Activated CD4-positive, alpha-beta T cell treated with anti-CD3 and anti-CD28 coated beads for 1 hour (primary cell): ENCODE measurements at regions not wholly inside any gene's neighbourhood (a gene's known extent, or its start where the extent isn't known, plus 50 kb on each side); places are given as distances from the start of the nearest gene placed in this dataset.
"Not testable (repeated sequence)": the region's sequence is repeated elsewhere in the genome, so short reads cannot be mapped to it uniquely, and the experiment has no call there.

Experiments
- DNase-seq: peaks from one replicate; pipeline ENCODE4 v3.0.0-alpha.2; 2020

DNA sequence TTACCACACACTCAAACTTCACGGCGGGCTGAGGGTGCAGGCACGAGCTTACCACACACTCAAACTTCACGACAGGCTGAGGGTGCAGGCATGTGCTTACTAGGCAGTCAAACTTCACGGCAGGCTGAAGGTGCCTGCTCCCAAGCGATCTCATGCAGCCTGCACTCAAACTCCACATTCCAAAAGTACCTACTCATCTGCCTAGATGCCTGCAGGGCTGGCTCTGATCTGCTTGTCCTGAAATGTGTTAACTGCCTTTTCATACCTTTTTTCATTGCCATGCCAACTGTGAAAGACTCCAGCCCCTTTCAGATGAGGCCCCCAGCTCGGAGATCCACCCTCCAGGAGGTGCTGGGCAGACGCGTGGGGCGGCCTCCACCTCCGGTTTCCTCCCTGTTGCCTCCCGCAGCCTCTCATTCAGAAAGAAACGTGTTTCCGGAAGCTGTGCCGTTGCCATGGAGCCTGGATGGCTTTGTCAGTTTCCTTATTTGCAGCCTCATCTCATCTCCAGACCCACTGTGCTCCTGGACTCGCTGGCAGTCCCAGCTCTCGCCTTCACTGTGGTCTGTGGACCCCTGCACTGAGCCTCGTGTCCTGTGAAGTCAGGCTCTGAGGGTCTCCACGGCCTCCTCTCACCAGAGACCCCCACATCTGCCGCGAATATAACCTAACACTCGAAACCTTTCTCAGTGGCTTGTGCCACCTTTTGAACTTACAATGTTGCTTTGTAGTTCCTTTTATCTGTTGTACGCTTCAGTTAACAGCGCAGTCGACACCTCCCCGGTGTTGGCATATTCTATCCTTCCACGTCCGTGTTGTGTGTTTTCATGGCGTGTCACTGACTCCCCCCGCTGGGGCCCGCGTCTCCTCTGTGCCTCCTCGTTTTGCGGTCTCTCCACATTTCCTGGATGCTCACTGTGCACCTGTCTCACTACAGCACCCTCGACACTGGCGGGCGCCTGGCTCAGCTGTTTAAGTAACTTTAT, 106.1 kb upstream of the ALKAL2 start:
- DNase-seq = peak; percentile 37

GRCh38 chr2:392926-393280, 105.0 kb upstream of the ALKAL2 start:
- DNase-seq = no peak

GRCh38 chr2:392181-392925, 104.5 kb upstream of the ALKAL2 start:
- no peak for DNase-seq

- DNase-seq = no peak
These were observed 103.8 kb upstream of the ALKAL2 start for GRCh38 chr2:391696-392095.

GRCh38 chr2:390959-391358, 103.1 kb upstream of the ALKAL2 start:
- no peak for DNase-seq

DNA sequence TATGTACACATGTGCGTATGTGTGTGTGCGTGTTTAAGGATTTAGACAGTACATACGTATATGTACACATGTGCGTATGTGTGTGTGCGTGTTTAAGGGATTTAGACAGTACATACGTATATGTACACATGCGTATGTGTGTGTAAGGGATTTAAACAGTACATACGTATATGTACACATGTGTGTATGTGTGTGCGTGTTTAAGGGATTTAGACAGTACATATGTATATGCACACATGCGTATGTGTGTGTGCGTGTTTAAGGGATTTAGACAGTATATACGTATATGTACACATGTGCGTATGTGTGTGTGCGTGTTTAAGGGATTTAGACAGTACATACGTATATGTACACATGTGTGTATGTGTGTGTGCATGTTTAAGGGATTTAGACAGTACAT, 102.1 kb upstream of the ALKAL2 start:
- not testable (repeated sequence) for DNase-seq

GRCh38 chr2:388752-389151, 100.9 kb upstream of the ALKAL2 start:
- DNase-seq = not testable (repeated sequence)

DNA sequence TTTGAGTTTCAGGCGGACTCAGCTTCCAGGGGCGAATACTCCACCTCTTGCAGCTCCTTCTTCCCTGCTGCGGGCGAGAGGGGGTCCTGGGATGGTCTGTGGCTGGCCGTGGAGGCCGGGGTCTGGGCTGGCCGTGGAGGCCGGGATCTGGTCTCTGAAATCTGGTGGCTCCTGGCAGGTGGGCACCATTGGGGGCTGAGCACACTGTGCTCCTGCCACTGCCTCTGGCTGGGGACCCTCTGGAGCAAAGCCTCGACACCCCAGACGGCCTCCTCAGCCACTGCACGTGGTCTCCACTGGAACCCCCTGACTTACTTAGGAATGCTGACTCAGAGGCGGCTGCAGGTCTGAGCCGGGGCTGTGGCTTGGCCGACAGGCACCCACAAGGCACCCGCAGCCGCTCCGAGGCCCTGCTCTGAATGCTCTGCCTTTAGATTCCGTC, 100.1 kb upstream of the ALKAL2 start:
- no peak for DNase-seq

DNA sequence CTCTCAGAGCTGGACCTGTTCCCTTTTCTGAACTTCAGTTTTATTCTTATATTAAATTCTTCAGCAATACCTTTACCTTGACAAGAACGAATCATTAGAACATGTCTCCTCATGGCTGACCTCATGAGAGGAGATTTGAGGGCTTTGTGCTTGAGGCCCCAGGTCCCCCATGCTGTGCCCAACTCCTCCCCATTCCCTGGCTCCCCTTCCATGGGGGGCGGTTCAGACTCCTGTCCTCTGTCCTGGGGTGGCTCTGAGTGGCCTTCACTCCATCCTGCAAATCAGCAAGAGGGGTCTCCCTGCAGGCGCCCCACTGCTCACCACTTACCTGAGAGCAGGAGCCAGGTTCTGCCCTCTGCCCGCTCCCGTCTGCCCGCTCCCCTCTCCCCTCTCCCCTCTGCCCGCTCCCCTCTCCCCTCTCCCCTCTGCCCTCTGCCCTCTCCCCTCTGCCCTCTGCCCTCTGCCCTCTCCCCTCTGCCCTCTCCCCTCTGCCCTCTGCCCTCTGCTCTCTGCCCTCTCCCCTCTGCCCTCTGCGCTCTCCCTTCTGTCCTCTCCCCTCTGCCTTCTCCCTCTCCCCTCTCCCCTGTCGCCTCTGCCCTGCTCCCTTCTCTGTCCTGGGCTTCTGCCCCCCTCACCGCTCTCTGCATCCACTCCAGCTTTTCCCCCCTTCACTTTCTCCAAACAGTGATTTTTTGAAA, 98.7 kb upstream of the ALKAL2 start:
- no peak for DNase-seq

DNA sequence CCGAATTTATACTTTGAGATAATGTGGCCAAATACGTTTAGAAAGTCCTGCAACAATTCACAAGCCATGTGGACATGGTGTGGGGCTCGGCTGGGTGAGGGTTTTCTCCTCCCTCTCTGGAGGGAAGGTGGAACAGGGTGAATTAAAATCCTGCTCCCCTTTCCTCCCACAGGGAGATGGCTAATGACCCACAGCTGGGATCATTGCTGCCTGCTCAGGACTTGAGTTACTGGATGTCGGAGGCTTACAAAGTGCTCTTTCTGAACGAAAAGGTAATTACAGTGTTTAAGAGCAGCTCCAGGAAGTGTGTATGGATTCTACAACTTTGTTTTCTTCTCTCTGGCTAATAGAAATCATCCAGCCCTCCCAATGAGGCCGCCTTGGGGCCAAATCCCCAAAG, 97.9 kb upstream of the ALKAL2 start:
- no peak for DNase-seq

DNA sequence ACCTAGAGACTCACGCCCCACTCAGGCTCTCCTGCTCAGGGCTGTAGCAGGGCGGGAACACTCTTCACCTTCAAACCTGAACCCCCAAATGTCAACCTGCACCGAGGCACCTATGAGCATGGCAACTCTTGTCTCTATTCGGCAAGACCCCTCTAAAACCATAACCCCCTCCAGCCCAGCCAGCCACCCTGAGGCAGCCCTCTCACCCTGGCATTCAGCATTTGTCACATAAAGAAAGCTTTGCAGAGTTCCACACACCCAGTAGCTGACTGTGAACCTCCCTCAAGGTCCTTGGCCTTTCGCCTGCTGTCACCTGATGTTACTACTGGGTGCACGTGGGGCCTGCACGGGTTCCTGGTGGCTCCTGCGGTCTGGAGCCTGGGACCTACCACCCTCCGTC, 97.2 kb upstream of the ALKAL2 start:
- no peak for DNase-seq

- DNase-seq = no peak
These were observed 96.0 kb upstream of the ALKAL2 start for GRCh38 chr2:383888-384287.

DNA sequence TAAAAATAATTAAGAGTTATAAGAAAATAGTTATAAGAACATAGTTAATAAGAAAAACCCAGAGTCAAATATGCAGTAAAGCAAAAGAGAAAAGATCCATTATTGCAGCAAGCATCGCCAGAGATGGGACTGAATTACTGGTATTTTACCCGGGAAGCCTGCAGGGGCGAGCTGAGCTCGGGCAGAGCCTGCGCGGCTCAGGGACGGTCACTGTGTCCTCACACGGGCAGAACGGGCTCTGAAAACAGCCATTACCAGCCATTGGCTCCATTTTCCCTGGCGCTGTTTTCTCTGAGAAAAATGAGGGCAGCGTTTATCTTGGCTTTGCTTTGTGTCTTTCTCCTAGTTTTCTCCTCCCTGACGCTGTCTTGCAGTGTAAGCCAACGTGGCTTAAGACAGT, 95.3 kb upstream of the ALKAL2 start:
- DNase-seq = no peak

DNA sequence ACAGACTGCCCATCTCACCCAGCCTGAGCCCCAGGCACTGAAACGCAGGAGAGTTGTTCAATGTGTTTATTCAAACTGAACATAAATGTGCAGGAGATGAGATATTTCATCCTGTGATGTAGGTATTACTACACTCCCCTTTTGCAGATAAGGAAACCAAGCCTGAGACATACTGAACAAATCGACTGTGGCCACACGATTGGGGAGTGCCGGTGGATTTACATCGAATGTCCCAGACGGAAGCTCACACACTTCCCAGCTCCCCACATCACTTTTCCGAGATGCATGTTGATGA, 94.8 kb upstream of the ALKAL2 start:
- DNase-seq = no peak

GRCh38 chr2:381941-382727, 94.2 kb upstream of the ALKAL2 start:
- no peak for DNase-seq

GRCh38 chr2:381181-381580, 93.3 kb upstream of the ALKAL2 start:
- no peak for DNase-seq

- DNase-seq = no peak
These were observed 92.9 kb upstream of the ALKAL2 start for GRCh38 chr2:380772-381171.

DNA sequence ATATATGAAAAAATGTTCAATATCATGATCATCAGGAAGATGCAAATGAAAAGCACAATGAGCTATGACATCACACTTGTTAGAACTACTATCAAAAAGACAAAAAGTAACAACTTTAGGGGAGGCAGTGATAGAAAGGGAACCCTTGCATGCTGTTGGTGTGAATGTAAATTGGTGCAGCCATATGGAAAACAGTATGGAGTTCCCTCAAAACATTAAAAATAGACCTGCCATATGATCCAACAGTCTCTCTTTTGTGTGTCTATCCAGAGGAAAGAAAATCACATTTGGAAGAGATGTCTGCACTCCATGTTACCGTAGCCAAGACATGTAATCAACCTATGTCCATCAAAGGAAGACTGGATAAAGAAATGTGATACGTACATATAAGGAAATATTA, 92.3 kb upstream of the ALKAL2 start:
- DNase-seq = no peak

GRCh38 chr2:379778-380177, 91.9 kb upstream of the ALKAL2 start:
- no peak for DNase-seq

- DNase-seq = no peak
These were observed 90.5 kb upstream of the ALKAL2 start for GRCh38 chr2:378364-378763.

GRCh38 chr2:377414-377813, 89.5 kb upstream of the ALKAL2 start:
- DNase-seq = no peak

DNA sequence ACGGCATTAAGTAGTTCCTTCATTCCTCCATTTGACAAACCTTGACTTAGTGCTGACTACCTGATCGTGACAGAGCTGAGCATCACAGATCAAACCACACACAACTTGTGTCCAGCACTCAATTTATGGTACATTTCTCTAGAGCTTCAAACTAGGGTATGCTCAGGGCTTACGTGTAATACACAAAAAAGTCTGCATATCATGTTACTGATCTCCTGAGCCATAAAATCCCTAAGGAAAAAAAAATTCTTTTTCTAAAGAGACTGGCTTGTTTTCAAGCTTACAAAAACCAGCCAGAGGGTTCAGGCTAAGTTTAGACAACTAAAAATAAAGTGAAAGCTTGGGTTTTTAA, 88.0 kb upstream of the ALKAL2 start:
- DNase-seq = no peak
